Gastrocnemius medialis (tissue), 4 donors: ENCODE measurements at regions not wholly inside any gene's neighbourhood (a gene's known extent, or its start where the extent isn't known, plus 50 kb on each side); places are given as distances from the start of the nearest gene placed in this dataset.

Experiments
- ATAC-seq, 2 donors: fragments of 150-250 bp; one replicate each; pipeline ENCODE4 v1.9.1; 2016
- DNase-seq, 2 donors: peaks; one replicate each; pipeline ENCODE4 v3.0.0-alpha.2; 2019
- H3K27ac ChIP-seq, 4 donors: fragments of 200-600 bp; sonication (generic); 1 replicate in 1 of 4; 2 replicates in 3 of 4; pipeline ENCODE4 v1.5.1; 2016 to 2018; ENCODE audit warnings: mild to moderate bottlenecking in 2 of 4, moderate library complexity in 1 of 4
- H3K27me3 ChIP-seq, 3 donors: fragments of 200-600 bp; sonication (generic) in 2 of 3; 1 replicate in 1 of 3; 2 replicates in 2 of 3; pipeline versions ENCODE4 v1.5.1 to v1.6.0; 2016 to 2019; ENCODE audit warnings: mild to moderate bottlenecking in 1 of 3, moderate library complexity in 1 of 3
- H3K36me3 ChIP-seq, 2 donors: fragments of 200-600 bp; sonication (generic) in 1 of 2; one replicate each; pipeline ENCODE4 v1.5.1; 2017 to 2018
- H3K4me1 ChIP-seq, 2 donors: fragments of 200-600 bp; sonication (generic) in 1 of 2; one replicate each; pipeline ENCODE4 v1.5.1; 2016 to 2017; ENCODE audit warnings: mild to moderate bottlenecking in 2 of 2
- H3K4me3 ChIP-seq, 4 donors: fragments of 200-600 bp; sonication (generic) in 3 of 4; 1 replicate in 1 of 4; 2 replicates in 3 of 4; pipeline ENCODE4 v1.5.1; 2016 to 2019; ENCODE audit warnings: mild to moderate bottlenecking in 2 of 4
- H3K9me3 ChIP-seq, 3 donors: fragments of 200-600 bp; sonication (generic) in 2 of 3; 1 replicate in 1 of 3; 2 replicates in 2 of 3; pipeline ENCODE4 v1.5.1; 2016 to 2019
- POLR2A ChIP-seq, 2 donors: fragments of 450-650 bp; IDR thresholded peaks; one replicate each; pipeline ENCODE4 v1.6.1; 2017; ENCODE audit warnings: antibody characterized with exemption in 2 of 2, mild to moderate bottlenecking in 2 of 2, moderate library complexity in 2 of 2
- in situ Hi-C, 4 donors: fragments of 200-750 bp; cut with MboI; loops; one replicate each; pipeline versions ENCODE4 v1.15.0 to v1.8.0; 2017; ENCODE audit warnings: low sequenced_read_pairs in 4 of 4
- intact Hi-C: fragments of 100-400 bp; cut with DNase I; formaldehyde crosslinking; loops from one replicate; pipeline ENCODE4 v1.15.1; 2023; ENCODE audit warnings: low total_unique reads
- TF ChIP-seq, protein P1 (sequence below), 5 experiments: fragments of 450-650 bp in 3 of 5; fragments of 200-600 bp in 2 of 5; sonication (generic) in 2 of 5; IDR thresholded peaks in 4 of 5; conservative IDR thresholded peaks in 1 of 5; 1 replicate in 4 of 5; 2 replicates in 1 of 5; pipeline ENCODE4 v1.5.1; 2016 to 2019; ENCODE audit warnings: antibody characterized with exemption in 5 of 5, mild to moderate bottlenecking in 3 of 5, moderate library complexity in 3 of 5

DNA sequence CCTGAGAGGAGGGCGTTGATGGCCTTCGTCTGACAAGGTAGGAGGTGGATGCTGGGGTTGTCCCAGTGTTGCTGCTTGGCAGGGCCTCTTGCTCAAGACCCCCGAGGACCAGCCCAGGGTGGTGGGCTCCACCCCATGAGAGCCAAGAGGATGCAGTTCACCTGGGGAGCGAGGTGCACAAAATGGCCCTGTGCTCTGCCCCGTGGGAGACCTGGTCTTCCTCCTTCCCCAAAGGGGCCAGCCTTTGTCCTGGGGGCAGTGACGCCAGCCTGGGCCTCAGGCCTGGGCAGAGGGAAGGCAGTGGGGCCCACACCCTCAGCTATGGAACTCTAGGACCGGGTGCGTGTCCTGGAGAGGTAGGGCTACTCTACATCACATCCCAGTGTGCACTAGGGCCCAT lies 1233.3 kb downstream of the TBC1D22A start:
- H3K36me3 ChIP-seq, result no peaks in the 10 kb centered on the region
- no peaks in the 10 kb centered on the region for H3K27me3 ChIP-seq
- in situ Hi-C loops, result no loop called here
- intact Hi-C loops, result no loop called here
- H3K9me3 ChIP-seq, result no peaks in the 10 kb centered on the region
- H3K4me1 ChIP-seq, result no peaks in the 10 kb centered on the region
- no peak for TF ChIP-seq POLR2A (IDR thresholded peaks at IDR 0.05)
- TF ChIP-seq, protein P1, sequence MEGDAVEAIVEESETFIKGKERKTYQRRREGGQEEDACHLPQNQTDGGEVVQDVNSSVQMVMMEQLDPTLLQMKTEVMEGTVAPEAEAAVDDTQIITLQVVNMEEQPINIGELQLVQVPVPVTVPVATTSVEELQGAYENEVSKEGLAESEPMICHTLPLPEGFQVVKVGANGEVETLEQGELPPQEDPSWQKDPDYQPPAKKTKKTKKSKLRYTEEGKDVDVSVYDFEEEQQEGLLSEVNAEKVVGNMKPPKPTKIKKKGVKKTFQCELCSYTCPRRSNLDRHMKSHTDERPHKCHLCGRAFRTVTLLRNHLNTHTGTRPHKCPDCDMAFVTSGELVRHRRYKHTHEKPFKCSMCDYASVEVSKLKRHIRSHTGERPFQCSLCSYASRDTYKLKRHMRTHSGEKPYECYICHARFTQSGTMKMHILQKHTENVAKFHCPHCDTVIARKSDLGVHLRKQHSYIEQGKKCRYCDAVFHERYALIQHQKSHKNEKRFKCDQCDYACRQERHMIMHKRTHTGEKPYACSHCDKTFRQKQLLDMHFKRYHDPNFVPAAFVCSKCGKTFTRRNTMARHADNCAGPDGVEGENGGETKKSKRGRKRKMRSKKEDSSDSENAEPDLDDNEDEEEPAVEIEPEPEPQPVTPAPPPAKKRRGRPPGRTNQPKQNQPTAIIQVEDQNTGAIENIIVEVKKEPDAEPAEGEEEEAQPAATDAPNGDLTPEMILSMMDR (IDR thresholded peaks at IDR 0.05 in 4 of 5, conservative IDR thresholded peaks at IDR 0.05 in 1 of 5), result no peak
- no peak for DNase-seq
- H3K4me3 ChIP-seq, result no peak overlapping the region
- no peak for ATAC-seq
- H3K27ac ChIP-seq, result no peak overlapping the region

DNA sequence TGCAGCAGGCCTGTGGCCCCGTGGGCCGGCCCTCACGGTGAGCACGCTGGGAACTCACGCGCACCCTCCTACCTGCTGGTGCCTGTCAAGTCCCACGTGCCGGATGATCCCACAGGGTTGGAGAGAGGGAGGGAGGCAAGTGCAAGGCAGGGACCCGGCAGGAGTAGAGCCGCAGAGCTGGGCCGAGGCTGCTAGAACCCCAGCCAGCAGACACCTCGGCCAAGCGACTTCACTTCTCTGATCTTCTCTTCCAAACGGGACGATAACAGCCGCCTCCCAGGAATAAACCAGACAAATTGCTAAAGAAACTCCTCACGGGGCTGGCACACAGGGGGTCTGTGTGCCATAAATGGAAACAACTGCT lies 1232.8 kb downstream of the TBC1D22A start:
- Histone ChIP-seq H3K9me3 (no peaks in the 10 kb centered on the region), H3K36me3 (no peaks in the 10 kb centered on the region), H3K4me3 (no peak overlapping the region), H3K4me1 (no peaks in the 10 kb centered on the region), H3K27me3 (no peaks in the 10 kb centered on the region), H3K27ac (no peak overlapping the region)
- in situ Hi-C loops (no loop called here), intact Hi-C loops (no loop called here)
- DNase-seq (no peak), ATAC-seq (no peak)
- TF ChIP-seq POLR2A (IDR thresholded peaks at IDR 0.05), result no peak
- TF ChIP-seq, protein P1 (IDR thresholded peaks at IDR 0.05 in 4 of 5, conservative IDR thresholded peaks at IDR 0.05 in 1 of 5), result no peak

- no peak for ATAC-seq
- intact Hi-C loops, result no loop called here
- TF ChIP-seq, protein P1 (IDR thresholded peaks at IDR 0.05 in 4 of 5, conservative IDR thresholded peaks at IDR 0.05 in 1 of 5), result no peak
- no peak for TF ChIP-seq POLR2A (IDR thresholded peaks at IDR 0.05)
- Histone ChIP-seq H3K4me1 (no peaks in the 10 kb centered on the region), H3K27ac (no peak overlapping the region), H3K27me3 (no peaks in the 10 kb centered on the region), H3K4me3 (no peak overlapping the region), H3K9me3 (no peaks in the 10 kb centered on the region), H3K36me3 (no peaks in the 10 kb centered on the region)
- in situ Hi-C loops, result no loop called here
- DNase-seq, result no peak
These were observed 1232.3 kb downstream of the TBC1D22A start for GRCh38 chr22:47994601-47995263.

DNA sequence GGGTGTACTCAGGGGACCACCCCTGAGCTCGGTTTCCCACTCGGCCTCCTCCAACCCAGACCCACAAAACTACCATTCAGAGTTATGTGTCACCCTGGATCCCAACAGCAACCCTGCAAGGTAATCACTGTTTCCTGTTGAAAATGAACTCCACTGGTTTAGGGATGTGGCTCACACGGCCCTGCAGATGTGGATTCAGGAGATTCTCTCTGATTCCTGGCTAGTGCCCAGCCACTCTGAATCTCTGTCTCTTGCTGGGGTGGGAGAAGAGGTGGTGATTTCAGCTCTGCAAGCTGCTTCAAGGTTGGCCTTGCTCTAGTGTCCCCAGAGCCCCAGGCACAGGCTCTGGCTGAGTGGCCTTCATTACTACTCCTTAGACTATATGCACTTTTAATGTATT lies 1231.6 kb downstream of the TBC1D22A start:
- DNase-seq (no peak), ATAC-seq (no peak)
- no peaks in the 10 kb centered on the region for H3K27me3 ChIP-seq
- no peak for TF ChIP-seq POLR2A (IDR thresholded peaks at IDR 0.05)
- in situ Hi-C loops, result no loop called here
- no peak overlapping the region for H3K4me3 ChIP-seq
- H3K4me1 ChIP-seq, result no peaks in the 10 kb centered on the region
- H3K9me3 ChIP-seq, result no peaks in the 10 kb centered on the region
- H3K27ac ChIP-seq, result no peak overlapping the region
- H3K36me3 ChIP-seq, result no peaks in the 10 kb centered on the region
- intact Hi-C loops, result no loop called here

DNA sequence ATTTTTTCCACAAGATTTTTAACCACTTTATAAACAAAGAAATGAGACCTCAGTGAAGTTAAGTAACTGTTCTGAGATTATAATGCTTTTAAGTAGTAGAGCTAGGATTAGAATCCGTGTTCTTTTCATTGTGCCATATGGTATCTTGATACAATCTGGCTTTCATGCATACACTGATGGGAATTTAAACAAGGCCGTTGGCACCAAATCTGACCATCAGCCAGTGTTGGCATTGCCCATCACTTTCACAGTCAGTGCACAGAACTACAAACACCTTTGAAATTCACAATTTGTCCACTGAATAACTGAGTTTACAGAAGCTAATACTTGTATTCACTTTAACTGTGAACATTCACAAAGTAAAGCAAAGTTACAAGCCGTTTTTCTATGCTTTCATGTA lies 1228.0 kb downstream of the TBC1D22A start:
- Histone ChIP-seq H3K27ac (no peak overlapping the region), H3K27me3 (peaks cover 0 to 3% (median 0%) of the 10 kb centered on the region in 3 donors), H3K4me1 (no peaks in the 10 kb centered on the region), H3K9me3 (no peaks in the 10 kb centered on the region), H3K36me3 (no peaks in the 10 kb centered on the region), H3K4me3 (no peak overlapping the region)
- in situ Hi-C loops (no loop called here), intact Hi-C loops (no loop called here)
- TF ChIP-seq, protein P1 (IDR thresholded peaks at IDR 0.05 in 4 of 5, conservative IDR thresholded peaks at IDR 0.05 in 1 of 5), result no peak
- no peak for TF ChIP-seq POLR2A (IDR thresholded peaks at IDR 0.05)
- no peak for ATAC-seq
- no peak for DNase-seq
